ENCODE measurements at regions not wholly inside any gene's neighbourhood (a gene's known extent, or its start where the extent isn't known, plus 50 kb on each side); places are given as distances from the start of the nearest gene placed in this dataset.

DNA sequence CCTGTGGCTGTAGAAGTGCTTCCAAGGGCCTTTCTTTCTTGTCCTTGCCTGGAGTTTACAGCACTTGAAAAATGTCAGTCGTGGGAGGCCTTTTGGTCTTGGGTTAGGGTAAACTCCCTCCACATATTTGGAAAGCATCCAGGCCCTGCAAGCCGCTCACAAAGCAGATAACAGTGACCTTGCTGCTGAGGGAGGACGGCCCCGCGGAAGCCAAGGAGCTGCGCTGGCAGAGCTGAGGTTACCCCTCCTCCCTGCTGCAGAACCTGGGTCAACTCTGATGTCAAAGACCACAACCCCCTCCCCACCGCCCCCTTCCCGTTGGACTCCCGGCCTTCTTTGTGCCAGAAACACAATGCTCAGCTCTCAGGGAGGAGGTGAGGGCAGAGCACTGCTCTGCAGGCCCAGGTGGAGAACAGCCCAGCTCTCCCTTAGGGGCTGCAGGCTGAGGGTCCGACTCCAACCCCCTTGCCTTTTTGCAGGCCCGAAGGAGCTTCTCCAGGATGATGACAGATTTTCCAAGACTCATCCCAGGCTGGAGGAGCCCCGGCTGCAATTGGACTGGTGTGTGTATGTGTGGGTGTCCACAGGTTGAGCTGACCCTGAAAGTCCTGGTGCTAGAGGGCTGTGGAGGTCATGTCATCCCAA lies 957.6 kb upstream of the ZNF722 start:
- no peak overlapping the region for H3K4me3 ChIP-seq (ENCODE audit: low read depth, low read length)
- no peak for TF ChIP-seq MYC (IDR thresholded peaks at IDR 0.05; ENCODE audit: low read depth, low read length)
- TF ChIP-seq POLR2A (IDR thresholded peaks at IDR 0.05; ENCODE audit: extremely low read depth, insufficient read length) = no peak
- TF ChIP-seq, protein P1, sequence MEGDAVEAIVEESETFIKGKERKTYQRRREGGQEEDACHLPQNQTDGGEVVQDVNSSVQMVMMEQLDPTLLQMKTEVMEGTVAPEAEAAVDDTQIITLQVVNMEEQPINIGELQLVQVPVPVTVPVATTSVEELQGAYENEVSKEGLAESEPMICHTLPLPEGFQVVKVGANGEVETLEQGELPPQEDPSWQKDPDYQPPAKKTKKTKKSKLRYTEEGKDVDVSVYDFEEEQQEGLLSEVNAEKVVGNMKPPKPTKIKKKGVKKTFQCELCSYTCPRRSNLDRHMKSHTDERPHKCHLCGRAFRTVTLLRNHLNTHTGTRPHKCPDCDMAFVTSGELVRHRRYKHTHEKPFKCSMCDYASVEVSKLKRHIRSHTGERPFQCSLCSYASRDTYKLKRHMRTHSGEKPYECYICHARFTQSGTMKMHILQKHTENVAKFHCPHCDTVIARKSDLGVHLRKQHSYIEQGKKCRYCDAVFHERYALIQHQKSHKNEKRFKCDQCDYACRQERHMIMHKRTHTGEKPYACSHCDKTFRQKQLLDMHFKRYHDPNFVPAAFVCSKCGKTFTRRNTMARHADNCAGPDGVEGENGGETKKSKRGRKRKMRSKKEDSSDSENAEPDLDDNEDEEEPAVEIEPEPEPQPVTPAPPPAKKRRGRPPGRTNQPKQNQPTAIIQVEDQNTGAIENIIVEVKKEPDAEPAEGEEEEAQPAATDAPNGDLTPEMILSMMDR (IDR thresholded peaks at IDR 0.05; ENCODE audit: low read depth, low read length) = no peak
- no peak for TF ChIP-seq MAX (IDR thresholded peaks at IDR 0.05; ENCODE audit: low read depth, low read length)
- DNase-seq (ENCODE audit: low read depth) = no peak

DNA sequence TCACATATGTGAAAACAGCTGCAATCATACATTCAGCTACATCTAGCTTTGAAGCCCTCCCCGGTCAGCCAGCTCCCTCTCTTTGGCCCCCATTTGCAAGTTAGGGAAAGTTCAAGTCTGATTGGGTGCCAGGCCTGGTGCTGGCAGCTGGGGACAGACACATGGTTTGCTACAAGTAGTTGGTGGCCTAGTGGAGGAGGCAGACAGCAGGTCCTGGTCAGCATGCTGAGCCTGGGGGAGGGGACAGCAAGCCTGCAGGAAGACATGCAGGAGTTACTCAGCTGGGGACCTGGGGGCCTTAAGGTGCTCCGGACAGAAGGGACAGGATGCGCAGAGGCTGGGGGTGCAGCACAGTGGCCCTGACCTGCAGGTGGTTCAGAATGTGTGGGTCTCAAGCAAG lies 956.9 kb upstream of the ZNF722 start:
- TF ChIP-seq MAX (IDR thresholded peaks at IDR 0.05; ENCODE audit: low read depth, low read length) (no peak), POLR2A (IDR thresholded peaks at IDR 0.05; ENCODE audit: extremely low read depth, insufficient read length) (no peak), MYC (IDR thresholded peaks at IDR 0.05; ENCODE audit: low read depth, low read length) (no peak)
- TF ChIP-seq, protein P1 (IDR thresholded peaks at IDR 0.05; ENCODE audit: low read depth, low read length) = no peak
- no peak for DNase-seq (ENCODE audit: low read depth)
- H3K4me3 ChIP-seq (ENCODE audit: low read depth, low read length) = no peak overlapping the region

- TF ChIP-seq POLR2A (IDR thresholded peaks at IDR 0.05; ENCODE audit: extremely low read depth, insufficient read length) (no peak), MYC (IDR thresholded peaks at IDR 0.05; ENCODE audit: low read depth, low read length) (no peak)
- no peak for DNase-seq (ENCODE audit: low read depth)
- H3K4me3 ChIP-seq (ENCODE audit: low read depth, low read length) = no peak overlapping the region
Observed at GRCh38 chr7:63042730-63043511, 955.7 kb upstream of the ZNF722 start.

DNA sequence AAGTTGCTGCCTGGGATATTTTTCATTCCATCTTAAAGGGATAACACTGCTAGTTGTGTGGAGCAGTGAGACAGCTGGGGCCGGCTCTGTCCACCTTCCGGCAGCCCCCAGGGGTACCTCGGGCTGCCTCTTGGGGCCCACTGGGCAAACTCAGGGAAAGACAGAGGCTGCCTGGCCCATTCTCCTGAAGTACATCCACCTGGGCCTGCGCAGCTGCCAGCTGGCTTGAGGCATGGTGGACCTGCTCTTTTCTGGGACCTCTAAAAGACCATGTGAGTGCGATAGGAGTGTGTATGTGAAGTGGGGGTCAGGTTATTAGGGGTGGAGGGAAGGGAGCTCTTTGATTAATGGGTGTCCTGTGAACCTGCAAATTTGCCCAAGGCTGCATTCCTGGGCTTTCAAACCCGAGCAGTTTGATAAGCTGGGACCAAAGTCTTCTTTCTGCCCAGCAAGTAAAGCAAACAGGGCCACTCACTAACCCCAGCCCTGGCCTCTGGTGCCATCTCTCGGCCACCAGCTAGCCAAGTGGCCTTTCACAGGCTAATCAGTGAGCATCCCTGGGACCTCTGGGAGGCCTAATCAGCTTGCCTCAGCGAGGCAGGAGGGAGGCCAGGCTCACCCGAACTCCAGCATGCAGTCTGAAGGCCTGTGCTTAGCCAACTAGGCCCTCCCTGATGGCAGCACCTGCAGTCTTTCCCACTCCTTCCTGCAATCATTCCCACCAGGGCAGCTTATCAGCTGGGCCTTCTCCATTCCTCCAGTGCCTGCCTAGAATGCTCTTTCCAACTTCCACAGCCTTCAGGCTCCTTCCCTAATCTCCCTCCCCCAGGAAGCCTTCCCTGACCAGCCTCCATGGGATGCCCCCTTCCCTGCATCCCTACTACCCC lies 954.7 kb upstream of the ZNF722 start:
- TF ChIP-seq, protein P1 (IDR thresholded peaks at IDR 0.05; ENCODE audit: low read depth, low read length) = peak; percentile 3
- TF ChIP-seq MAX (IDR thresholded peaks at IDR 0.05; ENCODE audit: low read depth, low read length) = no peak
- no peak for TF ChIP-seq POLR2A (IDR thresholded peaks at IDR 0.05; ENCODE audit: extremely low read depth, insufficient read length)
- DNase-seq (ENCODE audit: low read depth) = no peak
- H3K4me3 ChIP-seq (ENCODE audit: low read depth, low read length) = no peak overlapping the region

DNA sequence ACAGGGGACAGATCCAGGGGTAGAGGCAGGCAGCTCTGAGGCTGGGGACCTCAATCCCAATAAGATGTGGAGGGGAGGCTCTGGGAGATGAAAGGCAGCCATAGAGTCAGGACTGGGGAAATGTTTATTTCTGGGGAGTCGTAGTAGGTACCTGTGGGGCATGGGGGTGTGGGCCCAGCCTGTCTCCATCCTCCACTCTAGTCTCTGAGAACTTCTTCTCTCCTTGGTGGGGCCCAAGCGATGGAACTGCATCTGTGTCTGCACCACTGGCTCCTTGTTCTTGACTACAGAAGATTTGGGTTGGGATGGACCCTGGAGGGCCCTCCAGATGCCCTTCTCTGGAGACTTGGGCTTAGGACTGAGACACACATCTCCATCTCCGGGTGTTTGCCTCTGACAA lies 953.9 kb upstream of the ZNF722 start:
- TF ChIP-seq MYC (IDR thresholded peaks at IDR 0.05; ENCODE audit: low read depth, low read length) = no peak
- TF ChIP-seq, protein P1 (IDR thresholded peaks at IDR 0.05; ENCODE audit: low read depth, low read length) = no peak
- TF ChIP-seq POLR2A (IDR thresholded peaks at IDR 0.05; ENCODE audit: extremely low read depth, insufficient read length) = no peak
- no peak for TF ChIP-seq MAX (IDR thresholded peaks at IDR 0.05; ENCODE audit: low read depth, low read length)
- no peak for DNase-seq (ENCODE audit: low read depth)

DNA sequence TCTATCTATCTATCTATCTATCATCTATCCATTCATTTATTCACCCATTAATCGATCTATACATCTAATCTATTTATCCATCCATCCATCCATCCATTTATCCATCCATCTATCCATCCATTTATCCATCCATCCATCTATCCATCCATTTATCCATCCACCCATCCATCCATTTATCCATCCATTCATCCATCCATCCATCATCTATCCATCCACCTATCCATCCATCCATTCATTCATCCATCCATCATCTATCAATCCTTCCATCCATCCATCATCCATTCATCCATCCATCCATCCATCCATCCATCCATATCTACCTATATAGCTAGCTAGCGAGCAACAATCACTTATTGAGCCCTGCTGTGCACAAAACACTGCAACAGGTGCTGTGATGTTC lies 953.1 kb upstream of the ZNF722 start:
- TF ChIP-seq POLR2A (IDR thresholded peaks at IDR 0.05; ENCODE audit: extremely low read depth, insufficient read length) (no peak), MYC (IDR thresholded peaks at IDR 0.05; ENCODE audit: low read depth, low read length) (no peak), MAX (IDR thresholded peaks at IDR 0.05; ENCODE audit: low read depth, low read length) (no peak)
- TF ChIP-seq, protein P1 (IDR thresholded peaks at IDR 0.05; ENCODE audit: low read depth, low read length) = no peak
- DNase-seq (ENCODE audit: low read depth) = no peak
- no peak overlapping the region for H3K4me3 ChIP-seq (ENCODE audit: low read depth, low read length)

More for the DNA sequence above, 953.9 kb upstream of the ZNF722 start:
- H3K4me3 ChIP-seq (ENCODE audit: low read depth, low read length) = no peak overlapping the region
